Neuronal stem cell (in vitro differentiated cells): ENCODE measurements at regions not wholly inside any gene's neighbourhood (a gene's known extent, or its start where the extent isn't known, plus 50 kb on each side); places are given as distances from the start of the nearest gene placed in this dataset.

ENCODE experiments used
- DNase-seq: peaks from one replicate; pipeline ENCODE4 v3.0.0-alpha.2; 2013; ENCODE audit warnings: low spot score
- H2AFZ ChIP-seq: one replicate; pipeline ENCODE4 v1.6.1; 2013; ENCODE audit warnings: mild to moderate bottlenecking, low read length, inconsistent platforms
- H2AK5ac ChIP-seq: 2 replicates; pipeline ENCODE4 v1.6.1; 2013; ENCODE audit warnings: low read depth, mild to moderate bottlenecking, inconsistent platforms, low read length, moderate library complexity, mixed read lengths
- H2BK120ac ChIP-seq: 2 replicates; pipeline ENCODE4 v1.6.1; 2013; ENCODE audit warnings: low read depth, mild to moderate bottlenecking, inconsistent platforms, low read length, moderate library complexity, mixed read lengths
- H2BK12ac ChIP-seq: one replicate; pipeline ENCODE4 v1.6.1; 2013; ENCODE audit warnings: low read length, inconsistent platforms
- H2BK15ac ChIP-seq: 2 replicates; pipeline ENCODE4 v1.6.1; 2013; ENCODE audit warnings: mild to moderate bottlenecking, low read length, inconsistent platforms, mixed read lengths
- H2BK5ac ChIP-seq: one replicate; pipeline ENCODE4 v1.6.1; 2013; ENCODE audit warnings: inconsistent platforms, mild to moderate bottlenecking, low read length, moderate library complexity
- H3K14ac ChIP-seq: one replicate; pipeline ENCODE4 v1.6.1; 2013; ENCODE audit warnings: low read length, inconsistent platforms
- H3K18ac ChIP-seq: 2 replicates; pipeline ENCODE4 v1.6.1; 2013; ENCODE audit warnings: low read length, inconsistent platforms
- H3K23ac ChIP-seq: 2 replicates; pipeline ENCODE4 v1.6.1; 2013; ENCODE audit warnings: low read depth, mild to moderate bottlenecking, mixed read lengths, low read length, inconsistent platforms; ENCODE audit not compliant: poor library complexity
- H3K27ac ChIP-seq: replicated peaks from 3 replicates; pipeline ENCODE4 v1.5.1; 2013; ENCODE audit warnings: low read length, inconsistent platforms
- H3K27me3 ChIP-seq, 3 experiments: 2 replicates each; pipeline ENCODE4 v1.6.1; 2013; ENCODE audit warnings: low read length in 3 of 3, mild to moderate bottlenecking in 2 of 3, inconsistent platforms in 1 of 3, low read depth in 1 of 3, mixed read lengths in 1 of 3, moderate library complexity in 1 of 3; ENCODE audit not compliant: control insufficient read depth in 3 of 3, insufficient read depth in 3 of 3
- H3K36me3 ChIP-seq, 2 donors: replicated peaks in 1 of 2; 2 replicates each; pipeline ENCODE4 v1.6.1; 2013; ENCODE audit warnings: low read length in 2 of 2; ENCODE audit not compliant: control insufficient read depth in 2 of 2, insufficient read depth in 2 of 2
- H3K4ac ChIP-seq: 2 replicates; pipeline ENCODE4 v1.6.1; 2013; ENCODE audit warnings: inconsistent platforms, mild to moderate bottlenecking, low read length, moderate library complexity
- H3K4me1 ChIP-seq, 2 donors: 1 replicate in 1 of 2; 2 replicates in 1 of 2; pipeline ENCODE4 v1.6.1; 2013; ENCODE audit warnings: low read length in 2 of 2, low read depth in 1 of 2; ENCODE audit not compliant: control insufficient read depth in 2 of 2, insufficient read depth in 1 of 2
- H3K4me2 ChIP-seq: one replicate; pipeline ENCODE4 v1.6.1; 2013; ENCODE audit warnings: mild to moderate bottlenecking, low read length, inconsistent platforms; ENCODE audit not compliant: insufficient read depth, poor library complexity, severe bottlenecking
- H3K4me3 ChIP-seq, 2 donors: 2 replicates each; pipeline ENCODE4 v1.5.1; 2013; ENCODE audit warnings: low read length in 2 of 2, mild to moderate bottlenecking in 2 of 2, inconsistent platforms in 1 of 2, moderate library complexity in 1 of 2
- H3K79me1 ChIP-seq: one replicate; pipeline ENCODE4 v1.6.1; 2013; ENCODE audit warnings: low read depth, mild to moderate bottlenecking, inconsistent platforms, low read length, moderate library complexity
- H3K9ac ChIP-seq: one replicate; pipeline ENCODE4 v1.6.1; 2013; ENCODE audit warnings: mild to moderate bottlenecking, low read depth, low read length, inconsistent platforms; ENCODE audit not compliant: poor library complexity
- H3K9me3 ChIP-seq, 2 donors: replicated peaks in 1 of 2; 2 replicates each; pipeline versions ENCODE3 to v1.6.1; 2013; ENCODE audit warnings: low read length in 2 of 2, mild to moderate bottlenecking in 2 of 2, inconsistent platforms in 1 of 2, low read depth in 1 of 2, mixed read lengths in 1 of 2, moderate library complexity in 1 of 2; ENCODE audit not compliant: control insufficient read depth in 2 of 2, insufficient read depth in 1 of 2
- H4K8ac ChIP-seq: one replicate; pipeline ENCODE4 v1.6.1; 2013; ENCODE audit warnings: low read depth, mild to moderate bottlenecking, inconsistent platforms, low read length, moderate library complexity
- H4K91ac ChIP-seq: one replicate; pipeline ENCODE4 v1.6.1; 2013; ENCODE audit warnings: low read length, low read depth, mild to moderate bottlenecking, inconsistent platforms; ENCODE audit not compliant: poor library complexity
- WGBS, 2 donors: extraction: QIAGEN DNeasy Blood & Tissue Kit; methylation state at CpG; one replicate each; pipeline ENCODE4 v1.1.7; 2013; ENCODE audit warnings: missing lambda C conversion rate in 2 of 2, mixed read lengths in 1 of 2; ENCODE audit not compliant: insufficient read length in 2 of 2, insufficient replicate concordance in 1 of 2; ENCODE audit errors: extremely low coverage in 2 of 2; 5-methylcytosine and 5-hydroxymethylcytosine counted together

GRCh38 chr4:114225436-114225835, 246.0 kb upstream of the ARSJ start:
- Histone ChIP-seq H3K9ac (no peak overlapping the region), H3K79me1 (no peaks in the 10 kb centered on the region), H3K36me3 (no peaks in the 10 kb centered on the region), H2BK120ac (no peak overlapping the region), H2BK5ac (no peak overlapping the region), H3K18ac (no peak overlapping the region), H3K23ac (no peak overlapping the region), H2BK12ac (no peak overlapping the region), H3K4me2 (no peak overlapping the region), H3K4ac (no peak overlapping the region), H4K8ac (no peak overlapping the region), H3K4me3 (no peak overlapping the region), H3K9me3 (no peaks in the 10 kb centered on the region), H2BK15ac (no peak overlapping the region), H2AFZ (no peak overlapping the region), H4K91ac (no peak overlapping the region), H3K27me3 (no peaks in the 10 kb centered on the region), H3K14ac (no peak overlapping the region), H3K4me1 (peaks cover 0 to 2% of the 10 kb centered on the region in 2 donors), H2AK5ac (no peak overlapping the region), H3K27ac (no peak overlapping the region)
- no CpG with 5 or more reads among the region's 2 CpGs for WGBS, 2 donors
- DNase-seq: no peak

- no peak overlapping the region for H3K9ac ChIP-seq
- WGBS, 2 donors: no CpG with 5 or more reads among the region's 3 CpGs
- no peak overlapping the region for H4K8ac ChIP-seq
- H3K4me3 ChIP-seq: no peak overlapping the region
- H3K4me1 ChIP-seq: peaks cover 0 to 2% of the 10 kb centered on the region in 2 donors
- H3K27ac ChIP-seq: no peak overlapping the region
- peaks cover under 1% of the 10 kb centered on the region for H3K79me1 ChIP-seq
- H3K4ac ChIP-seq: no peak overlapping the region
- no peak for DNase-seq
- no peaks in the 10 kb centered on the region for H3K9me3 ChIP-seq
- H3K4me2 ChIP-seq: no peak overlapping the region
- no peak overlapping the region for H2AK5ac ChIP-seq
- no peak overlapping the region for H4K91ac ChIP-seq
- no peaks in the 10 kb centered on the region for H3K36me3 ChIP-seq
- H3K14ac ChIP-seq: no peak overlapping the region
- H2BK15ac ChIP-seq: no peak overlapping the region
- H2BK120ac ChIP-seq: no peak overlapping the region
- no peaks in the 10 kb centered on the region for H3K27me3 ChIP-seq
- no peak overlapping the region for H3K18ac ChIP-seq
- H2BK5ac ChIP-seq: no peak overlapping the region
- H2AFZ ChIP-seq: no peak overlapping the region
- no peak overlapping the region for H2BK12ac ChIP-seq
- no peak overlapping the region for H3K23ac ChIP-seq
Measured at GRCh38 chr4:114226179-114226578, 246.7 kb upstream of the ARSJ start.

DNA sequence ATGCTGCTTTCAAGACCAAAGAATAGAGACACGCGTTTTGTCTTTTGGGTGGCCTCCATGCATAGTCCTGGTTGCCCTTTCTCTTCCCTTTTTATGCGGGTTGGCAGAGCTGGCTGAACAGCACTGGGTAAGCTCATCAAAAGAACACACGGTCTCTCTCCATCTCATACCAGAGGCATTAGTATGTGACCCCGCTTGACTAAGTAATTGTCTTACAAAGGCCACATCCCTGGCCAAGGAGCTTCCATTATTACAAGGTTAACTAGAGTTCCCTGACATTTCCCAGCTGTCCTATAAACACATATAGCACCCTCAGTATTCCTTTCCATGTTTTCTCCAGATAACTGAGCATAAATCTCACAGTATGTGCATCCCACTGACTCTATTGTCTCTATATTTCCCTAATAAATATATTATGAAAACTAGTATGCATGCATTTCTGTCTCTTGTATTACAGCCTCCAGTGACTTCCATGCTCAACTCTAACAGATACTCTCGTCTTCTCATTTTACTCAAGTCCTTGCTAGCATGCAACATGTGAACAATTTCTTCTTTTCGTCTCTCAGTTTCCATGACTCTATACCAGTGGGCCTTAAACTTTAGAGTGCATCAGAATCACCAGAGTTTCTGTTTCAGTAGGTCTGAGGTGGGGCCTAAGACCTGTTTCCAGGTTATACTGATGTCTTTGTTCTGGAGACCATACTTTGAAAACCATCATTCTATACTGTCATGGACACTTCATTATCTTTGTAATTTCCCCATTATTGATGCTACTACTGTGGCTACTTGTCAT, 247.7 kb upstream of the ARSJ start:
- Histone ChIP-seq H3K4me3 (no peak overlapping the region), H2AK5ac (no peak overlapping the region), H3K27me3 (no peaks in the 10 kb centered on the region), H3K4ac (no peak overlapping the region), H2AFZ (no peak overlapping the region), H3K9me3 (no peaks in the 10 kb centered on the region), H3K18ac (no peak overlapping the region), H3K4me2 (no peak overlapping the region), H4K8ac (no peak overlapping the region), H3K23ac (no peak overlapping the region), H2BK5ac (no peak overlapping the region), H3K36me3 (no peaks in the 10 kb centered on the region), H2BK120ac (no peak overlapping the region), H3K27ac (no peak overlapping the region), H3K14ac (no peak overlapping the region), H4K91ac (no peak overlapping the region), H3K4me1 (peaks cover 0 to 2% of the 10 kb centered on the region in 2 donors), H2BK15ac (no peak overlapping the region), H2BK12ac (no peak overlapping the region), H3K79me1 (peaks cover 2% of the 10 kb centered on the region), H3K9ac (no peak overlapping the region)
- no peak for DNase-seq
- WGBS, 2 donors: no CpG with 5 or more reads among the region's 7 CpGs

- Histone ChIP-seq H2AK5ac (no peak overlapping the region), H3K27me3 (no peaks in the 10 kb centered on the region), H3K4ac (no peak overlapping the region), H2AFZ (no peak overlapping the region), H3K36me3 (no peaks in the 10 kb centered on the region), H2BK12ac (no peak overlapping the region), H3K4me1 (peaks cover 0 to 2% of the 10 kb centered on the region in 2 donors), H3K9me3 (no peaks in the 10 kb centered on the region), H3K4me3 (no peak overlapping the region), H2BK120ac (no peak overlapping the region), H3K79me1 (peaks cover 2% of the 10 kb centered on the region), H3K9ac (no peak overlapping the region), H3K27ac (no peak overlapping the region), H3K18ac (no peak overlapping the region), H4K91ac (no peak overlapping the region), H2BK15ac (no peak overlapping the region), H3K14ac (no peak overlapping the region), H4K8ac (no peak overlapping the region), H3K4me2 (no peak overlapping the region), H2BK5ac (no peak overlapping the region), H3K23ac (no peak overlapping the region)
- no peak for DNase-seq
- WGBS, 2 donors: no CpG with 5 or more reads among the region's 3 CpGs
Measured at GRCh38 chr4:114229706-114230105, 250.3 kb upstream of the ARSJ start.
